H1 (cell line): ENCODE measurements at regions not wholly inside any gene's neighbourhood (a gene's known extent, or its start where the extent isn't known, plus 50 kb on each side); places are given as distances from the start of the nearest gene placed in this dataset.

Source experiments
- CTCF ChIA-PET: fragments of 300-600 bp; sonication (Branson Sonifier 250); formaldehyde crosslinking; loops from one replicate; lab custom pipeline; 2021; ENCODE audit not compliant: partially characterized antibody; lab: Charles Lee
- POLR2A ChIA-PET: fragments of 300-600 bp; sonication (Branson Sonifier 250); formaldehyde crosslinking; loops from one replicate; lab custom pipeline; 2021; ENCODE audit warnings: inconsistent platforms; ENCODE audit not compliant: partially characterized antibody; lab: Charles Lee
- DNase-seq, 2 experiments: peaks; one replicate each; pipeline versions ENCODE4 v3.0.0 to v3.0.0-alpha.2; 2010 to 2022; ENCODE audit warnings: low spot score in 2 of 2, low read depth in 1 of 2, mixed read lengths in 1 of 2
- FAIRE-seq: peaks from 2 replicates; lab custom pipeline; 2011; peaks lifted over from hg19 to GRCh38; lab: Jason Lieb, UNC
- H2AFZ ChIP-seq: 2 replicates; pipeline ENCODE4 v1.8.1; 2012; ENCODE audit warnings: low read length, inconsistent platforms
- H2AK5ac ChIP-seq: 2 replicates; pipeline ENCODE4 v1.6.1; 2013; ENCODE audit warnings: low read depth, low read length
- H2BK120ac ChIP-seq: replicated peaks from 2 replicates; pipeline ENCODE3; 2013; ENCODE audit warnings: low read depth, low read length, inconsistent platforms
- H2BK12ac ChIP-seq: 2 replicates; pipeline ENCODE4 v1.6.1; 2013; ENCODE audit warnings: low read depth, low read length
- H2BK15ac ChIP-seq: 2 replicates; pipeline ENCODE4 v1.6.1; 2013; ENCODE audit warnings: low read length
- H2BK20ac ChIP-seq: 2 replicates; pipeline ENCODE4 v1.6.1; 2013; ENCODE audit warnings: low read length
- H2BK5ac ChIP-seq: 2 replicates; pipeline ENCODE4 v1.6.1; 2013; ENCODE audit warnings: low read depth, low read length
- H3K14ac ChIP-seq: 2 replicates; pipeline ENCODE4 v1.6.1; 2013; ENCODE audit warnings: inconsistent platforms; ENCODE audit not compliant: insufficient read length
- H3K18ac ChIP-seq: 2 replicates; pipeline ENCODE4 v1.6.1; 2013; ENCODE audit warnings: low read length; ENCODE audit errors: extremely low read depth
- H3K23ac ChIP-seq: 2 replicates; pipeline ENCODE4 v1.6.1; 2013; ENCODE audit warnings: inconsistent platforms; ENCODE audit not compliant: insufficient read length
- H3K23me2 ChIP-seq: 2 replicates; pipeline ENCODE4 v1.6.1; 2013; ENCODE audit warnings: low read depth, low read length
- H3K27ac ChIP-seq: 2 replicates; pipeline ENCODE4 v1.6.1; 2011; ENCODE audit warnings: low read depth, low read length, inconsistent platforms
- H3K27me3 ChIP-seq, 4 experiments: replicated peaks in 1 of 4; 1 replicate in 1 of 4; 2 replicates in 3 of 4; pipeline versions ENCODE4 v1.6.1 to v1.8.1; 2011 to 2013; ENCODE audit warnings: low read length in 3 of 4, mild to moderate bottlenecking in 3 of 4, inconsistent platforms in 2 of 4, mixed read lengths in 2 of 4, moderate library complexity in 1 of 4; ENCODE audit not compliant: control insufficient read depth in 3 of 4, insufficient read depth in 3 of 4; ENCODE audit errors: extremely low read depth in 1 of 4
- H3K36me3 ChIP-seq, 4 experiments: 2 replicates each; pipeline versions ENCODE4 v1.6.1 to v1.8.1; 2011 to 2013; ENCODE audit warnings: mild to moderate bottlenecking in 4 of 4, low read length in 3 of 4, moderate library complexity in 2 of 4, control low read depth in 1 of 4, inconsistent platforms in 1 of 4; ENCODE audit not compliant: insufficient read depth in 4 of 4, control insufficient read depth in 2 of 4
- H3K4ac ChIP-seq: replicated peaks from 2 replicates; pipeline ENCODE3; 2013; ENCODE audit warnings: low read length, low read depth, mixed read lengths, inconsistent platforms; ENCODE audit not compliant: insufficient read length
- H3K4me1 ChIP-seq, 4 experiments: replicated peaks in 1 of 4; 1 replicate in 1 of 4; 2 replicates in 3 of 4; pipeline versions ENCODE4 v1.6.1 to v1.8.1; 2011 to 2013; ENCODE audit warnings: low read length in 3 of 4, inconsistent platforms in 2 of 4, mixed read lengths in 1 of 4; ENCODE audit not compliant: insufficient read depth in 4 of 4, control insufficient read depth in 3 of 4
- H3K4me2 ChIP-seq, 2 experiments: 2 replicates each; pipeline versions ENCODE4 v1.6.1 to v1.8.1; 2011 to 2013; ENCODE audit warnings: low read depth in 2 of 2, low read length in 2 of 2, control low read depth in 1 of 2, inconsistent platforms in 1 of 2, mild to moderate bottlenecking in 1 of 2; ENCODE audit not compliant: insufficient read depth in 1 of 2
- H3K4me3 ChIP-seq, 4 experiments: fragments of 200-600, 300-600 bp in 1 of 4; sonication (generic), shearing (Covaris generic), sonication (Bioruptor Twin) in 1 of 4; 2 replicates each; pipeline versions ENCODE4 v1.5.1 to v1.8.1; 2011 to 2016; ENCODE audit warnings: low read length in 4 of 4, low read depth in 3 of 4, control low read depth in 2 of 4, inconsistent platforms in 2 of 4, mild to moderate bottlenecking in 2 of 4, mixed read lengths in 1 of 4, moderate library complexity in 1 of 4; ENCODE audit not compliant: insufficient read depth in 2 of 4; ENCODE audit errors: extremely low read depth in 1 of 4
- H3K56ac ChIP-seq: replicated peaks from 2 replicates; pipeline ENCODE3; 2013; ENCODE audit warnings: low read depth, mild to moderate bottlenecking, mixed read lengths, low read length, inconsistent platforms; ENCODE audit not compliant: insufficient read length
- H3K79me1 ChIP-seq: 2 replicates; pipeline ENCODE4 v1.6.1; 2013; ENCODE audit warnings: low read depth, low read length, control low read depth
- H3K79me2 ChIP-seq, 2 experiments: 2 replicates each; pipeline versions ENCODE4 v1.6.1 to v1.8.1; 2012 to 2013; ENCODE audit warnings: low read length in 2 of 2, mild to moderate bottlenecking in 2 of 2, inconsistent platforms in 1 of 2; ENCODE audit not compliant: insufficient read depth in 2 of 2, control insufficient read depth in 1 of 2
- H3K9ac ChIP-seq, 4 experiments: replicated peaks in 1 of 4; 1 replicate in 1 of 4; 2 replicates in 3 of 4; pipeline versions ENCODE4 v1.6.1 to v1.8.1; 2011 to 2013; ENCODE audit warnings: low read depth in 3 of 4, low read length in 3 of 4, control low read depth in 2 of 4, mild to moderate bottlenecking in 2 of 4, moderate library complexity in 2 of 4, inconsistent platforms in 1 of 4; ENCODE audit errors: extremely low read depth in 1 of 4
- H3K9me3 ChIP-seq, 2 experiments: 2 replicates each; pipeline versions ENCODE4 v1.6.1 to v1.8.1; 2012 to 2013; ENCODE audit warnings: mild to moderate bottlenecking in 2 of 2, moderate library complexity in 2 of 2, control low read depth in 1 of 2, inconsistent platforms in 1 of 2, low read depth in 1 of 2, low read length in 1 of 2, mixed read lengths in 1 of 2; ENCODE audit not compliant: insufficient read depth in 2 of 2
- H4K20me1 ChIP-seq, 2 experiments: replicated peaks in 1 of 2; 2 replicates each; pipeline versions ENCODE3 to v1.8.1; 2011 to 2013; ENCODE audit warnings: inconsistent platforms in 2 of 2, low read length in 2 of 2, mild to moderate bottlenecking in 1 of 2; ENCODE audit not compliant: insufficient read depth in 2 of 2, control insufficient read depth in 1 of 2
- H4K5ac ChIP-seq: 2 replicates; pipeline ENCODE4 v1.6.1; 2013; ENCODE audit warnings: low read length, low read depth, mixed read lengths, inconsistent platforms; ENCODE audit not compliant: insufficient read length
- H4K8ac ChIP-seq: 2 replicates; pipeline ENCODE4 v1.8.0; 2013; ENCODE audit warnings: mild to moderate bottlenecking, moderate library complexity, low read length, inconsistent platforms; ENCODE audit not compliant: insufficient read depth; ENCODE audit errors: extremely low read depth
- H4K91ac ChIP-seq: replicated peaks from 2 replicates; pipeline ENCODE3; 2013; ENCODE audit warnings: low read length, mixed read lengths, inconsistent platforms; ENCODE audit not compliant: insufficient read length
- CBX8 ChIP-seq: fragments of 300-800, 300-1000 bp; sonication (generic); IDR thresholded peaks from 2 replicates; pipeline ENCODE4 v1.7.1; 2016; ENCODE audit warnings: low read depth, low read length, borderline replicate concordance
- EZH2 ChIP-seq: fragments of 200-600 bp; sonication (generic); IDR thresholded peaks from 2 replicates; pipeline ENCODE4 v1.7.1; 2012; ENCODE audit warnings: low read depth, mild to moderate bottlenecking, moderate library complexity, low read length, inconsistent platforms; ENCODE audit not compliant: severe bottlenecking
- HDAC2 ChIP-seq, 2 experiments: fragments of 300-600 bp in 1 of 2; sonication (generic) in 1 of 2; IDR thresholded peaks; 2 replicates each; pipeline ENCODE4 v1.6.1; 2011 to 2012; ENCODE audit warnings: low read depth in 2 of 2, low read length in 2 of 2, mild to moderate bottlenecking in 2 of 2, moderate library complexity in 2 of 2, borderline replicate concordance in 1 of 2, inconsistent platforms in 1 of 2
- POLR2AphosphoS5 ChIP-seq: IDR thresholded peaks from 2 replicates; pipeline ENCODE4 v1.6.1; 2011; ENCODE audit warnings: low read depth, low read length
- POU5F1 ChIP-seq: IDR thresholded peaks from 2 replicates; pipeline ENCODE4 v1.6.1; 2011; ENCODE audit warnings: low read depth, mild to moderate bottlenecking, low read length, moderate library complexity
- RBBP5 ChIP-seq: IDR thresholded peaks from 2 replicates; pipeline ENCODE4 v1.7.1; 2012; ENCODE audit warnings: low read depth, mild to moderate bottlenecking, inconsistent platforms, low read length, moderate library complexity, borderline replicate concordance
- SIX5 ChIP-seq: IDR thresholded peaks from 2 replicates; pipeline ENCODE4 v1.6.1; 2011; ENCODE audit warnings: mild to moderate bottlenecking, low read depth, low read length
- SP1 ChIP-seq: IDR thresholded peaks from 2 replicates; pipeline ENCODE4 v1.6.1; 2011; ENCODE audit warnings: low read depth, low read length
- SRF ChIP-seq: IDR thresholded peaks from 2 replicates; pipeline ENCODE4 v1.6.1; 2011; ENCODE audit warnings: mild to moderate bottlenecking, low read depth, low read length, moderate library complexity
- TEAD4 ChIP-seq: IDR thresholded peaks from 2 replicates; pipeline ENCODE4 v1.6.1; 2012; ENCODE audit warnings: low read depth, low read length, inconsistent platforms, mixed read lengths
- YY1 ChIP-seq: IDR thresholded peaks from 2 replicates; pipeline ENCODE4 v1.6.1; 2011; ENCODE audit warnings: low read depth, mild to moderate bottlenecking, low read length
- WGBS, 2 experiments: shearing (Covaris generic) in 1 of 2; methylation state at CpG; one replicate each; pipeline versions ENCODE4 v1.1.6 to v1.1.7; 2013 to 2015; ENCODE audit warnings: low lambda C conversion rate in 2 of 2, mixed read lengths in 2 of 2, inconsistent platforms in 1 of 2, low coverage in 1 of 2, missing lambda C conversion rate in 1 of 2; ENCODE audit not compliant: insufficient replicate concordance in 2 of 2, insufficient coverage in 1 of 2, insufficient read length in 1 of 2; ENCODE audit errors: extremely low coverage in 1 of 2, missing lambda C conversion rate in 1 of 2; 5-methylcytosine and 5-hydroxymethylcytosine counted together
- TF ChIP-seq, protein P1 (sequence below): IDR thresholded peaks from 2 replicates; pipeline ENCODE4 v1.6.1; 2012; ENCODE audit warnings: low read length, inconsistent platforms

DNA sequence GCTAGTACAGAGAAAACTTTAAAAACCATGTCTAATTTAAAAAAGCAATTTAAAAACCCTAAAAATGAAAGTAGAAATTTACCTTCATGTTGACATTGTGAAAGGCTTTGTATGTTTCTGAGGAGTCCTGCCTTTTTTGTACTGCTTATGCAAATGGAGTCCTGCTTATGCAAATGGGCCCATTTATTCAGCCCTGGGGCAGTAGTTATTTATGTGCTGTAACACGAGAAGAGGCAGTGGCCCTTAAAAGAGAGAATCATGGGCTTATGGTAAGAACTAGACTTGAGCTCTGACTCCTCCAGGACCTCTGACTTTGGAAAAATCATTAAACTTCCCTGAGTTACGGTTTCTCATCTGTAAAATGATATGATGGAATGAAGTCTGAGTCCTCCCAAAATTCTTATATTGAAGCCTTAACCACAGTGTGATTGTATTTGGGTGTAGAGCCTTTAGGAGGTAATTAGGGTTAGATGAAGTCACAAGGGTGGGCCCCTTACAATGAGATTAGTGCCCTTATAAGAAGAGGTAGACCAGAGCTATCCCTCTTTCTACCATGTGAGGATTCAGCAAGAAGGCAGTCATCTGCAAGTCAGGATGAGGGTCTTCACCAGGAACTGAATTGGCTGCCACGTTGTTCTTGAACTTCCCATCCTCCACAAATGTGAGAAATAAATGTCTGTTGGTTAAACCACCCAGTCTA, 447.8 kb upstream of the CD180 start:
- H3K27ac ChIP-seq, result no peak overlapping the region
- peaks cover 0 to 3% of the 10 kb centered on the region in 2 experiments; a peak in 2 of 4 replicates for H3K9me3 ChIP-seq
- DNase-seq, result no peak
- ChIA-PET POLR2A (no interaction called here), CTCF (no interaction called here)
- H3K27me3 ChIP-seq, result no peaks in the 10 kb centered on the region
- H4K5ac ChIP-seq, result no peak overlapping the region
- H3K4me1 ChIP-seq, result no peaks in the 10 kb centered on the region
- H2AK5ac ChIP-seq, result no peak overlapping the region
- no peak overlapping the region for H3K9ac ChIP-seq
- H3K4me2 ChIP-seq, result no peak overlapping the region
- H3K79me2 ChIP-seq, result no peaks in the 10 kb centered on the region
- no peak overlapping the region for H3K23ac ChIP-seq
- WGBS, 2 experiments, result 92% methylated on average over 3 of the region's 3 CpGs; no CpG with 5 or more reads in 1 of the 2 experiments
- no peaks in the 10 kb centered on the region for H3K79me1 ChIP-seq
- H3K14ac ChIP-seq, result no peak overlapping the region
- no peak overlapping the region for H4K8ac ChIP-seq
- H2BK5ac ChIP-seq, result no peak overlapping the region
- H3K36me3 ChIP-seq, result no peaks in the 10 kb centered on the region
- no peak overlapping the region for H3K4ac ChIP-seq
- H2AFZ ChIP-seq, result no peak overlapping the region
- no peak for FAIRE-seq
- no peak overlapping the region for H2BK120ac ChIP-seq
- H3K4me3 ChIP-seq, result no peak overlapping the region
- H3K56ac ChIP-seq, result no peak overlapping the region
- no peak overlapping the region for H4K91ac ChIP-seq
- no peak overlapping the region for H2BK15ac ChIP-seq
- no peak overlapping the region for H2BK12ac ChIP-seq
- no peak overlapping the region for H3K18ac ChIP-seq
- H3K23me2 ChIP-seq, result no peaks in the 10 kb centered on the region
- no peaks in the 10 kb centered on the region for H4K20me1 ChIP-seq
- H2BK20ac ChIP-seq, result no peak overlapping the region
- no peak for TF ChIP-seq POU5F1
- TF ChIP-seq HDAC2 (IDR thresholded peaks at IDR 0.05; ENCODE audit: borderline replicate concordance in 1 of 2, low read depth in 2 of 2, low read length in 2 of 2), result no peak
- TF ChIP-seq SP1, result no peak
- TF ChIP-seq SIX5, result no peak
- TF ChIP-seq SRF, result no peak
- TF ChIP-seq TEAD4, result no peak
- TF ChIP-seq, protein P1, sequence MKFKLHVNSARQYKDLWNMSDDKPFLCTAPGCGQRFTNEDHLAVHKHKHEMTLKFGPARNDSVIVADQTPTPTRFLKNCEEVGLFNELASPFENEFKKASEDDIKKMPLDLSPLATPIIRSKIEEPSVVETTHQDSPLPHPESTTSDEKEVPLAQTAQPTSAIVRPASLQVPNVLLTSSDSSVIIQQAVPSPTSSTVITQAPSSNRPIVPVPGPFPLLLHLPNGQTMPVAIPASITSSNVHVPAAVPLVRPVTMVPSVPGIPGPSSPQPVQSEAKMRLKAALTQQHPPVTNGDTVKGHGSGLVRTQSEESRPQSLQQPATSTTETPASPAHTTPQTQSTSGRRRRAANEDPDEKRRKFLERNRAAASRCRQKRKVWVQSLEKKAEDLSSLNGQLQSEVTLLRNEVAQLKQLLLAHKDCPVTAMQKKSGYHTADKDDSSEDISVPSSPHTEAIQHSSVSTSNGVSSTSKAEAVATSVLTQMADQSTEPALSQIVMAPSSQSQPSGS, result no peak
- TF ChIP-seq YY1, result no peak
- TF ChIP-seq RBBP5, result no peak
- TF ChIP-seq POLR2AphosphoS5, result no peak
- TF ChIP-seq CBX8, result no peak
- TF ChIP-seq EZH2, result no peak
